Keratinocyte (primary cell): ENCODE measurements at regions not wholly inside any gene's neighbourhood (a gene's known extent, or its start where the extent isn't known, plus 50 kb on each side); places are given as distances from the start of the nearest gene placed in this dataset.

Experiments used
- DNase-seq: peaks from one replicate; pipeline ENCODE4 v3.0.0-alpha.2; 2011; ENCODE audit warnings: low read depth, missing footprints, low spot score
- FAIRE-seq: peaks from 2 replicates; lab custom pipeline; 2011; peaks lifted over from hg19 to GRCh38; lab: Jason Lieb, UNC
- H2AFZ ChIP-seq: 2 replicates; pipeline ENCODE4 v1.6.0; 2012; ENCODE audit warnings: low read length, control low read depth, inconsistent platforms; ENCODE audit not compliant: control insufficient read depth
- H3K27ac ChIP-seq: 2 replicates; pipeline ENCODE4 v1.5.1; 2011; ENCODE audit warnings: low read length; ENCODE audit not compliant: control insufficient read depth, insufficient read depth
- H3K27me3 ChIP-seq: 3 replicates; pipeline ENCODE4 v1.6.0; 2011; ENCODE audit warnings: low read length; ENCODE audit not compliant: control insufficient read depth, insufficient read depth; ENCODE audit errors: extremely low read depth
- H3K36me3 ChIP-seq, 2 experiments: 2 replicates in 1 of 2; 3 replicates in 1 of 2; pipeline ENCODE4 v1.5.1; 2011; ENCODE audit warnings: low read length in 2 of 2, mild to moderate bottlenecking in 1 of 2; ENCODE audit not compliant: control insufficient read depth in 2 of 2, insufficient read depth in 2 of 2; ENCODE audit errors: extremely low read depth in 1 of 2
- H3K4me1 ChIP-seq: 3 replicates; pipeline ENCODE4 v1.5.1; 2011; ENCODE audit warnings: low read length; ENCODE audit not compliant: control insufficient read depth, insufficient read depth; ENCODE audit errors: extremely low read depth
- H3K4me2 ChIP-seq: 3 replicates; pipeline ENCODE4 v1.6.0; 2011; ENCODE audit warnings: low read depth, low read length; ENCODE audit not compliant: control insufficient read depth, insufficient read depth; ENCODE audit errors: extremely low read depth
- H3K4me3 ChIP-seq, 3 experiments: fragments of 200-600 bp in 1 of 3; sonication (generic) in 1 of 3; 2 replicates in 2 of 3; 3 replicates in 1 of 3; pipeline ENCODE4 v1.5.1; 2011 to 2016; ENCODE audit warnings: low read length in 3 of 3, mild to moderate bottlenecking in 3 of 3, control low read depth in 2 of 3, inconsistent platforms in 1 of 3, low read depth in 1 of 3, mixed read lengths in 1 of 3, mixed run types in 1 of 3, moderate library complexity in 1 of 3; ENCODE audit not compliant: control insufficient read depth in 2 of 3, insufficient read depth in 2 of 3; ENCODE audit errors: extremely low read depth in 1 of 3
- H3K79me2 ChIP-seq: 2 replicates; pipeline ENCODE4 v1.6.0; 2012; ENCODE audit warnings: low read length; ENCODE audit not compliant: control insufficient read depth, insufficient read depth
- H3K9ac ChIP-seq: 3 replicates; pipeline ENCODE4 v1.6.0; 2011; ENCODE audit warnings: low read length; ENCODE audit not compliant: control insufficient read depth, insufficient read depth; ENCODE audit errors: extremely low read depth
- H3K9me1 ChIP-seq: 3 replicates; pipeline ENCODE4 v1.6.0; 2011; ENCODE audit warnings: low read length; ENCODE audit not compliant: control insufficient read depth, insufficient read depth; ENCODE audit errors: extremely low read depth
- H3K9me3 ChIP-seq: 2 replicates; pipeline ENCODE4 v1.5.1; 2012; ENCODE audit warnings: low read depth, low read length; ENCODE audit not compliant: control insufficient read depth
- H4K20me1 ChIP-seq: 3 replicates; pipeline ENCODE4 v1.6.0; 2011; ENCODE audit warnings: low read length; ENCODE audit not compliant: control insufficient read depth, insufficient read depth; ENCODE audit errors: extremely low read depth
- EZH2 ChIP-seq: IDR thresholded peaks from one replicate; pipeline ENCODE4 v1.6.1; 2012; ENCODE audit warnings: inconsistent platforms, mild to moderate bottlenecking, low read length, moderate library complexity
- dilution Hi-C: fragments of 300-500 bp; cut with MboI; formaldehyde crosslinking; loops from one replicate; pipeline ENCODE4 v1.7.0; 2020; ENCODE audit warnings: low sequenced_read_pairs; ENCODE audit not compliant: extremely low pct_ligation_motif_present
- TF ChIP-seq, protein P1 (sequence below), 3 experiments: IDR thresholded peaks in 1 of 3; conservative IDR thresholded peaks in 1 of 3; optimal IDR thresholded peaks in 1 of 3; 2 replicates in 2 of 3; 3 replicates in 1 of 3; pipeline versions ENCODE3 to v1.5.1; 2011; ENCODE audit warnings: low read length in 3 of 3, mild to moderate bottlenecking in 3 of 3, moderate library complexity in 2 of 3, control low read depth in 1 of 3, inconsistent platforms in 1 of 3; ENCODE audit not compliant: insufficient read depth in 2 of 3; ENCODE audit errors: extremely low read depth in 1 of 3

DNA sequence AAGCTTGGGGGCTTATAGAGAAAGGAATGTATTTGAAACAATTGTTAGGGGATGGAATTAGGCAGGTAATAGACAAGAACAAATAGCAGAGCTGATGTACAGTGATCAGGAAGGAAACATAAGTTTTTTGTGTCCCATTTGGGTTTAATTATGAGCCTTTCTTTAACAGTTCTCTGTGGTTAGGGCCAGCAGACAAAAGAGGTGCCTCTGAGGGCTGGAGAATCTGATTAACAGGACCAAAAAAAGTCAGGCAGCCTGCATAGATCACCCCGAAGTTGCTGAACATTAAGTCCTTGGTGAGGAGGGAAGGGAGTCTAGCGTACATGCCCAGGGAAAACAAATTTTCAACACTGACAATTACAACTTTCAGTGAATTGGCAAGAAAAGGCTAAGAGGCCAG is 88.6 kb upstream of the SPRED1 start:
- no peaks in the 10 kb centered on the region for H3K9me1 ChIP-seq
- no peak overlapping the region for H3K4me2 ChIP-seq
- no peak overlapping the region for H2AFZ ChIP-seq
- H4K20me1 ChIP-seq: no peaks in the 10 kb centered on the region
- H3K27ac ChIP-seq: no peak overlapping the region
- H3K27me3 ChIP-seq: peaks cover 5% of the 10 kb centered on the region
- no peaks in the 10 kb centered on the region for H3K4me1 ChIP-seq
- no peak for TF ChIP-seq EZH2
- TF ChIP-seq, protein P1, sequence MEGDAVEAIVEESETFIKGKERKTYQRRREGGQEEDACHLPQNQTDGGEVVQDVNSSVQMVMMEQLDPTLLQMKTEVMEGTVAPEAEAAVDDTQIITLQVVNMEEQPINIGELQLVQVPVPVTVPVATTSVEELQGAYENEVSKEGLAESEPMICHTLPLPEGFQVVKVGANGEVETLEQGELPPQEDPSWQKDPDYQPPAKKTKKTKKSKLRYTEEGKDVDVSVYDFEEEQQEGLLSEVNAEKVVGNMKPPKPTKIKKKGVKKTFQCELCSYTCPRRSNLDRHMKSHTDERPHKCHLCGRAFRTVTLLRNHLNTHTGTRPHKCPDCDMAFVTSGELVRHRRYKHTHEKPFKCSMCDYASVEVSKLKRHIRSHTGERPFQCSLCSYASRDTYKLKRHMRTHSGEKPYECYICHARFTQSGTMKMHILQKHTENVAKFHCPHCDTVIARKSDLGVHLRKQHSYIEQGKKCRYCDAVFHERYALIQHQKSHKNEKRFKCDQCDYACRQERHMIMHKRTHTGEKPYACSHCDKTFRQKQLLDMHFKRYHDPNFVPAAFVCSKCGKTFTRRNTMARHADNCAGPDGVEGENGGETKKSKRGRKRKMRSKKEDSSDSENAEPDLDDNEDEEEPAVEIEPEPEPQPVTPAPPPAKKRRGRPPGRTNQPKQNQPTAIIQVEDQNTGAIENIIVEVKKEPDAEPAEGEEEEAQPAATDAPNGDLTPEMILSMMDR (optimal IDR thresholded peaks at IDR 0.05 in 1 of 3, IDR thresholded peaks at IDR 0.05 in 1 of 3, conservative IDR thresholded peaks at IDR 0.05 in 1 of 3; ENCODE audit: extremely low read depth in 1 of 3, insufficient read depth in 2 of 3, low read length in 3 of 3): no peak
- H3K9me3 ChIP-seq: no peaks in the 10 kb centered on the region
- no peak overlapping the region for H3K9ac ChIP-seq
- H3K4me3 ChIP-seq: no peak overlapping the region
- dilution Hi-C loops: no loop called here
- H3K79me2 ChIP-seq: no peaks in the 10 kb centered on the region
- no peaks in the 10 kb centered on the region for H3K36me3 ChIP-seq
- FAIRE-seq: no peak
- DNase-seq: no peak

DNA sequence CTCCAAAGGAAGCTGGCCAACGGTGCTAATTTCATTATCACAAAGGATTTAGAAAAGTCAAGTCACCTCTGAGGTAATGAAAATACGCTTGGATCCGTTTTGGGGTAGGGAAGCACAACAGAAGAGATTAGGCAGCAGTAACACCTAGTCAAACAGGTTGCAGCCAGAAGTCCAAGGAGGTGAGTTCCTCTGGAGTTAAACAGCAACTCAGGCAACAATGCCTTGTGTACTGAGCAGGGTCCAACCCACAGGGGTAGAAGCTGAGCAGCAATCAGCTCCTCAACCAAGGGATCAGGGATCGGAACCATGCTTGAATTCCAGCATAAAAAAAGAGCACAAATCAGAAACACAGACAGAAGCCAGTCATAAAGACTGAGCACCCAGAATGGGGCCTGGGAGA is 88.1 kb upstream of the SPRED1 start:
- dilution Hi-C loops: no loop called here
- Histone ChIP-seq H3K9ac (no peak overlapping the region), H2AFZ (no peak overlapping the region), H3K9me3 (no peaks in the 10 kb centered on the region), H3K9me1 (no peaks in the 10 kb centered on the region), H4K20me1 (no peaks in the 10 kb centered on the region), H3K36me3 (no peaks in the 10 kb centered on the region), H3K4me1 (no peaks in the 10 kb centered on the region), H3K27me3 (peaks cover 5% of the 10 kb centered on the region), H3K79me2 (no peaks in the 10 kb centered on the region), H3K27ac (no peak overlapping the region), H3K4me2 (no peak overlapping the region), H3K4me3 (no peak overlapping the region)
- FAIRE-seq (no peak), DNase-seq (no peak)
- no peak for TF ChIP-seq EZH2
- TF ChIP-seq, protein P1 (optimal IDR thresholded peaks at IDR 0.05 in 1 of 3, IDR thresholded peaks at IDR 0.05 in 1 of 3, conservative IDR thresholded peaks at IDR 0.05 in 1 of 3; ENCODE audit: extremely low read depth in 1 of 3, insufficient read depth in 2 of 3, low read length in 3 of 3): no peak
